Naive thymus-derived CD8-positive, alpha-beta T cell (primary cell): ENCODE measurements at regions not wholly inside any gene's neighbourhood (a gene's known extent, or its start where the extent isn't known, plus 50 kb on each side); places are given as distances from the start of the nearest gene placed in this dataset.
"Not testable (repeated sequence)": the region's sequence is repeated elsewhere in the genome, so short reads cannot be mapped to it uniquely, and the experiment has no call there.

ENCODE experiments used
- ATAC-seq, 2 donors: fragments of 150-1000 bp; cut with Tn5 transposase in 1 of 2; sonication (Bioruptor Pico), chemical (Tn5 transposase) in 1 of 2; 1 replicate in 1 of 2; 2 replicates in 1 of 2; pipeline ENCODE4 v1.10.0; 2021; ENCODE audit warnings: mild to moderate bottlenecking in 2 of 2, moderate library complexity in 2 of 2
- POLR2A ChIA-PET: fragments of 350-600 bp; sonication (Branson Sonifier 250); formaldehyde crosslinking; loops from one replicate; lab custom pipeline; 2021; ENCODE audit warnings: antibody characterized with exemption; lab: Charles Lee
- DNase-seq, 10 donors: peaks; one replicate each; pipeline versions ENCODE4 v3.0.0 to v3.0.0-alpha.2; 2020 to 2022
- H3K27ac Mint-ChIP-seq, 10 donors: one replicate each; pipeline ENCODE4 v1.8.0; 2020 to 2022; ENCODE audit warnings: mild to moderate bottlenecking in 10 of 10, mixed read lengths in 10 of 10, moderate library complexity in 4 of 10, inconsistent platforms in 1 of 10
- H3K27me3 Mint-ChIP-seq, 5 donors: one replicate each; pipeline ENCODE4 v1.8.0; 2021 to 2022; ENCODE audit warnings: mixed read lengths in 5 of 5
- H3K36me3 Mint-ChIP-seq, 3 donors: one replicate each; pipeline ENCODE4 v1.8.0; 2020 to 2022; ENCODE audit warnings: mixed read lengths in 3 of 3, mild to moderate bottlenecking in 2 of 3, inconsistent platforms in 1 of 3
- H3K4me1 Mint-ChIP-seq, 4 donors: one replicate each; pipeline ENCODE4 v1.8.0; 2021 to 2022; ENCODE audit warnings: mixed read lengths in 4 of 4
- H3K4me3 Mint-ChIP-seq, 10 donors: one replicate each; pipeline ENCODE4 v1.8.0; 2020 to 2022; ENCODE audit warnings: mild to moderate bottlenecking in 10 of 10, mixed read lengths in 10 of 10, moderate library complexity in 6 of 10, inconsistent platforms in 1 of 10
- H3K9me3 Mint-ChIP-seq, 9 donors: one replicate each; pipeline ENCODE4 v1.8.0; 2020 to 2022; ENCODE audit warnings: mixed read lengths in 9 of 9, mild to moderate bottlenecking in 3 of 9, inconsistent platforms in 1 of 9, moderate library complexity in 1 of 9

GRCh38 chr4:155587766-155588165 lies 78.9 kb upstream of the GUCY1A1 start:
- POLR2A ChIA-PET, result no interaction called here
- no peak overlapping the region for H3K27ac Mint-ChIP-seq

DNA sequence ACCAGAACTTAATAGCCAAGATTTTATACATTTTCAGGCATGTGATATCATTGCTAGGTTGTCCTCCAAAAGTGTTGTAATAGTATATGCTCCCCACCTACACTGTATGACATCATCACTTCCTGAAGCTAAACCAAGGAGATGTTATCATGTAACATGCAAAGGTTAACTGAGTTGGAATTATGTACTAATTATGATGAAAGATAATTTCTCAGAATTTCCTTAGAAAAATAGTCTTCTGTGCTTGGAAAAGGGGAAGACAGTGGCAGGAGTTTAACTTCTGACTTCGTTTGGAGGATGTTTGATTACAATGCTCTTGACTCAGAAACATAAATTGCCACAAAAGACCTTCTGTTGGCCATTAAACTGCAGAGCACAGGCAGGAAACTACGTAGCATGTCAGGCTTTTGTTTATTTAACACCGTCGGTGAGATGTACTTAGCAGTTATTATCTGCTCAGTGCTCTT lies 83.6 kb upstream of the GUCY1A1 start:
- peak overlapping the region in 6 of 10 donors; percentile 36 to 75 (median 67) for H3K27ac Mint-ChIP-seq
- peaks cover 0 to under 1% (median 0%) of the 10 kb centered on the region in 5 donors for H3K27me3 Mint-ChIP-seq
- peak; percentile 50 to 86 for ATAC-seq
- peaks cover 2 to 11% (median 11%) of the 10 kb centered on the region in 4 donors for H3K4me1 Mint-ChIP-seq
- POLR2A ChIA-PET, result no interaction called here
- DNase-seq, result peak in 3 of 10 donors; percentile 2 to 39 (median 17)
- H3K4me3 Mint-ChIP-seq, result peak overlapping the region in 8 of 10 donors; percentile 16 to 62 (median 32)
- H3K36me3 Mint-ChIP-seq, result no peaks in the 10 kb centered on the region
- no peaks in the 10 kb centered on the region for H3K9me3 Mint-ChIP-seq

More at GRCh38 chr4:155587766-155588165, 78.9 kb upstream of the GUCY1A1 start:
- no peak for ATAC-seq
- H3K4me1 Mint-ChIP-seq, result peaks cover 2 to 10% (median 10%) of the 10 kb centered on the region in 4 donors
- no peak for DNase-seq
- no peaks in the 10 kb centered on the region for H3K36me3 Mint-ChIP-seq
- H3K9me3 Mint-ChIP-seq, result peaks cover 0 to 3% (median 0%) of the 10 kb centered on the region in 9 donors
- H3K4me3 Mint-ChIP-seq, result no peak overlapping the region
- H3K27me3 Mint-ChIP-seq, result peaks cover 0 to 9% (median 4%) of the 10 kb centered on the region in 5 donors

GRCh38 chr4:155582041-155582440 lies 84.6 kb upstream of the GUCY1A1 start:
- peaks cover 2 to 11% (median 11%) of the 10 kb centered on the region in 4 donors for H3K4me1 Mint-ChIP-seq
- DNase-seq (no peak), ATAC-seq (no peak)
- no peaks in the 10 kb centered on the region for H3K27me3 Mint-ChIP-seq
- H3K36me3 Mint-ChIP-seq, result no peaks in the 10 kb centered on the region
- no peaks in the 10 kb centered on the region for H3K9me3 Mint-ChIP-seq
- POLR2A ChIA-PET, result no interaction called here
- no peak overlapping the region for H3K4me3 Mint-ChIP-seq
- no peak overlapping the region for H3K27ac Mint-ChIP-seq

- peaks cover 2 to 11% (median 10%) of the 10 kb centered on the region in 4 donors for H3K4me1 Mint-ChIP-seq
- no peaks in the 10 kb centered on the region for H3K36me3 Mint-ChIP-seq
- H3K27me3 Mint-ChIP-seq, result no peaks in the 10 kb centered on the region
- ATAC-seq, result no peak
- POLR2A ChIA-PET, result no interaction called here
- no peaks in the 10 kb centered on the region for H3K9me3 Mint-ChIP-seq
- no peak overlapping the region for H3K4me3 Mint-ChIP-seq
- H3K27ac Mint-ChIP-seq, result no peak overlapping the region
- DNase-seq, result no peak
Measured at GRCh38 chr4:155578726-155579370, 87.8 kb upstream of the GUCY1A1 start.

DNA sequence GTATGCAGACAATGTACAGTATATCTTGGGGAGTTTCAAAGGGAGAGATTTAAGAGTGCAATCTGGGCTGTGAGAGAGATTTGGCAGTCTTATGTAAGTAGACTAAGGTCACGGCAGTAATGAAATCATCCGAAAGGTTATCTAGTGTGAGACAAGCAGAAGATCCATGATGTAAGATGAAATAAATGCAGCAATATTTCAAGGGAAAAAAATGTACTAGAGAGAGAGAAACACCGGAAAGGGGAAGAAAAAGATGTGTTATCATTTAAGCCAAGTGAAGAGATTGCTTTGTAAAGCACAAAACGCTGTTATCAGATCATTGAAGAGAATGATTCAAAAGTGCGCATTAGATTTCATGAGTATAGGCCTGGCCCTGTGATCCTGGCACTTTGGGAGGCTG lies 88.4 kb upstream of the GUCY1A1 start:
- POLR2A ChIA-PET, result no interaction called here
- Mint-ChIP-seq H3K4me3 (no peak overlapping the region), H3K4me1 (peaks cover 0 to 6% (median 5%) of the 10 kb centered on the region in 4 donors), H3K27ac (no peak overlapping the region), H3K36me3 (no peaks in the 10 kb centered on the region), H3K9me3 (peaks cover 0 to 2% (median 0%) of the 10 kb centered on the region in 9 donors), H3K27me3 (no peaks in the 10 kb centered on the region)
- DNase-seq (no peak), ATAC-seq (no peak)

DNA sequence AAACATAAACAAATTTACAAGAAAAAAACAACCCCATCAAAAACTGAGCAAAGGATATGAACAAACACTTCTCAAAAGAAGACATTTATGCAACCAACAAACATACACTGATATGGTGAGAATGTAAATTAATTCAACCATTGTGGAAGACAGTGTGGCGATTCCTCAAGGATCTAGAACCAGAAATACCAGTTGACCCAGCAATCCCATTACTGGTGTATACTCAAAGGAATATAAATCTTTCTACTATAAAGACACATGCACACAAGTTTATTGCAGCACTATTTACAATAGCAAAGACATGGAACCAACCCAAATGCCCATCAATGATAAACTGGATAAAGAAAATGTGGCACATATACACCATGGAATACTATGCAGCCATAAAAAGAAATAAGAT lies 92.3 kb upstream of the GUCY1A1 start:
- H3K4me3 Mint-ChIP-seq, POLR2A ChIA-PET, ATAC-seq, H3K27ac Mint-ChIP-seq, H3K9me3 Mint-ChIP-seq, H3K4me1 Mint-ChIP-seq, H3K36me3 Mint-ChIP-seq, DNase-seq: not testable (repeated sequence)
- peaks cover 0 to 11% (median 2%) of the 10 kb centered on the region in 5 donors for H3K27me3 Mint-ChIP-seq

DNA sequence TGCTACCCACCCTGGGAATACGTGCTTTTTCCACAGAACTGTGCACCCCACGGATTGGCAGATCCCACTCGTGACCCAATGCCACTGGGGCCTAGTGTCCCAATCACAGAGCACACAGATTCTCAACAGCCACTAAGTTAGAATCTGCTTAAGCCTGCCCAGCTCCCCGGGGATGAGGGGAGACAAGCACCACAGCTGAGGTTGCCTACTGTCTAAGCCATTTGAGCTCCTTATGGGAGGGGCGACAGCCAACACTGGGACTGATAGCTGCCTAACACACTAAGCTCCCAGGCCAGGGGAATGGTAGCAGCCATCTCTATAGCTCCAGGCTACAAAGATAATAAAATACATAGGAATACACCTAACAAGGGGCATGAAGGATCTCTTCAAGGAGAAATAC lies 93.5 kb upstream of the GUCY1A1 start:
- H3K4me3 Mint-ChIP-seq, result no peak overlapping the region
- no peak for DNase-seq
- no peak for ATAC-seq
- no peak overlapping the region for H3K27ac Mint-ChIP-seq
- no peaks in the 10 kb centered on the region for H3K36me3 Mint-ChIP-seq
- H3K27me3 Mint-ChIP-seq, result peaks cover 0 to 11% (median 2%) of the 10 kb centered on the region in 5 donors
- peaks cover 0 to 4% (median 0%) of the 10 kb centered on the region in 9 donors for H3K9me3 Mint-ChIP-seq
- H3K4me1 Mint-ChIP-seq, result no peaks in the 10 kb centered on the region
- POLR2A ChIA-PET, result no interaction called here

DNA sequence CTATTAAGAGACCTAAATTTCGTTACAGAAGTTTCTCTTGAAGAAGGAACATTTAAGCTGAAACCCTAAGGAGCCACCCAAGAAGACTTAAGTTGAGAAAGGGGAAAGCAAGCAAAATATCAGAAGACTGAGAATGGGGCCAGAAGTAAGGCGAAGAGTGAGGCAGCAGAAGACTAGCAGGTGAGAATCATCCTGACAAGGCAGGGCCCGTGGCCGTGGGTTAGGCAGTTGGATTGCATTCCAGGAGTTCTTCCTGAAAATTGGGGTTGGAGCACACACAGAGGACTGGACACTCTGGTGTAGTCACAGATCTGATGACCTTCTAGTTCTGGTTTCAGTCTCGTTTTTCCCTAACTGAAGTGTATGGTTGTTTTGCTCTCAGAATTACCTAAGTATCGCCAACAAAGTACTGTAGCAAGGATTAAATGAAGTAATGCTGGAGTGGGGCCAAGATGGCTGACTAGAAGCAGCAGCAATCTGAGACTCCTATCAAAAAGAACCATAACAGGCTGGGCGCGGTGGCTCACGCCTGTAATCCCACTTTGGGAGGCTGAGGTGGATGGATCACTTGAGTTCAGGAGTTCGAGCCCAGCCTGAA lies 94.4 kb upstream of the GUCY1A1 start:
- ATAC-seq (no peak), DNase-seq (no peak)
- Mint-ChIP-seq H3K27ac (no peak overlapping the region), H3K36me3 (no peaks in the 10 kb centered on the region), H3K4me3 (no peak overlapping the region), H3K4me1 (no peaks in the 10 kb centered on the region), H3K27me3 (peaks cover 0 to 11% (median 2%) of the 10 kb centered on the region in 5 donors), H3K9me3 (peaks cover 0 to 4% (median 0%) of the 10 kb centered on the region in 9 donors)
- POLR2A ChIA-PET, result no interaction called here

- H3K27me3 Mint-ChIP-seq, result peaks cover 0 to 11% (median 2%) of the 10 kb centered on the region in 5 donors
- peaks cover 0 to 4% (median 0%) of the 10 kb centered on the region in 9 donors for H3K9me3 Mint-ChIP-seq
- H3K36me3 Mint-ChIP-seq, result no peaks in the 10 kb centered on the region
- no peak overlapping the region for H3K27ac Mint-ChIP-seq
- POLR2A ChIA-PET, result no interaction called here
- no peak for DNase-seq
- no peak for ATAC-seq
- H3K4me3 Mint-ChIP-seq, result no peak overlapping the region
- H3K4me1 Mint-ChIP-seq, result no peaks in the 10 kb centered on the region
Measured at GRCh38 chr4:155571184-155571944, 95.3 kb upstream of the GUCY1A1 start.

DNA sequence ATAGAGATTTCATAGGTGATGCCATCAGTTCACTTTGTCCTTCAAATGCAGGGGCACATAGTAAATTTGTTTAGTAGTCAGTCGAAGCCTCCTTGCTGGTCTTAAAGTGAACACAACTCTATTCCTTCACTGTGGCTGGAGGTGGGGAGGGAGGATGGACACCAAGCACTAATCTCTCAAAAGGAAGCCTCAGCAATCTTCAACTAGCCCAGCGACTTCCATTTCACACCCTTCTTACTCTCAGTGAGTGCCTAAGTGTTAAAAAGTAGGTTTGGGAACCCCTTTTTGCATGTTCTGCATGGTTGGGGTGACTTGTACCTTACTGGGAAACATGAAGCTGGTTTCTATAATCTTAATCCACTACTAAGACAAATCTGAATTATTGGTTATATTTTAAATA lies 96.0 kb upstream of the GUCY1A1 start:
- H3K36me3 Mint-ChIP-seq, result no peaks in the 10 kb centered on the region
- ATAC-seq (no peak), DNase-seq (no peak)
- no peak overlapping the region for H3K27ac Mint-ChIP-seq
- POLR2A ChIA-PET, result no interaction called here
- peaks cover 0 to 11% (median 2%) of the 10 kb centered on the region in 5 donors for H3K27me3 Mint-ChIP-seq
- no peaks in the 10 kb centered on the region for H3K4me1 Mint-ChIP-seq
- H3K9me3 Mint-ChIP-seq, result peaks cover 0 to 4% (median 0%) of the 10 kb centered on the region in 9 donors
- no peak overlapping the region for H3K4me3 Mint-ChIP-seq

- Mint-ChIP-seq H3K27ac (peak overlapping the region in 1 of 10 donors; percentile 0), H3K27me3 (peaks cover 0 to 11% (median 2%) of the 10 kb centered on the region in 5 donors), H3K36me3 (no peaks in the 10 kb centered on the region), H3K4me3 (no peak overlapping the region), H3K9me3 (peaks cover 0 to 4% (median 0%) of the 10 kb centered on the region in 9 donors), H3K4me1 (no peaks in the 10 kb centered on the region)
- ATAC-seq, result no peak
- POLR2A ChIA-PET, result no interaction called here
- no peak for DNase-seq
Measured at GRCh38 chr4:155569960-155570515, 96.6 kb upstream of the GUCY1A1 start.

DNA sequence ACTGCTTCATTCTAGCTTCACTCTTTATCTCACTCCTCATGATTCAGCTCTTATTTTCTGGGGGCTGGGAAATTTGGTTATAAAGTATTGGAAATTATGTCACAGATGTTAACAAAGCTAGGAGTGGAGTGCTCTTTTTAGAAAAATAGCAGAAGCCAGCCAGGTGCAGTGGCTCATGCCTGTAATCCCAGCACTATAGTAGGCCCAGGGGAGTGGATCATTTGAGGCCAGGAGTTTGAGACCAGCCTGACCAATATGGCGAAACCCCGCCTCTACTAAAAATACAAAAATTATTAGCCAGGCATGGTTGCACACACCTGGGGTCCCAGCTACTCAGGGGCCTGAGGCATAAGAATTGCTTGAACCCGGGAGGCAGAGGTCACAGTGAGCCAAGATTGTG lies 97.2 kb upstream of the GUCY1A1 start:
- Mint-ChIP-seq H3K9me3 (peaks cover 0 to 4% (median 0%) of the 10 kb centered on the region in 9 donors), H3K27ac (no peak overlapping the region), H3K36me3 (no peaks in the 10 kb centered on the region), H3K27me3 (peaks cover 0 to 11% (median 2%) of the 10 kb centered on the region in 5 donors), H3K4me1 (no peaks in the 10 kb centered on the region), H3K4me3 (no peak overlapping the region)
- no peak for ATAC-seq
- POLR2A ChIA-PET, result no interaction called here
- no peak for DNase-seq
